ENCODE measurements at regions not wholly inside any gene's neighbourhood (a gene's known extent, or its start where the extent isn't known, plus 50 kb on each side); places are given as distances from the start of the nearest gene placed in this dataset.

GRCh38 chr21:43294194-43294902, 125.5 kb downstream of the CRYAA start:
- H3K4me3 ChIP-seq: no peak overlapping the region
- intact Hi-C loops (cut with DNase I): no loop called here
- no peaks in the 10 kb centered on the region for H3K36me3 ChIP-seq
- no peak overlapping the region for H3K27ac ChIP-seq
- DNase-seq (no peak), ATAC-seq (no peak)
- H3K9me3 ChIP-seq: no peaks in the 10 kb centered on the region
- TF ChIP-seq CTCF (IDR thresholded peaks at IDR 0.05): no peak
- no peak for TF ChIP-seq POLR2A (IDR thresholded peaks at IDR 0.05)
- H3K27me3 ChIP-seq: no peaks in the 10 kb centered on the region
- no peaks in the 10 kb centered on the region for H3K4me1 ChIP-seq
- WGBS (ENCODE audit: insufficient coverage, low coverage, low lambda C conversion rate, missing lambda C conversion rate): 76% methylated on average over 14 of the region's 14 CpGs

DNA sequence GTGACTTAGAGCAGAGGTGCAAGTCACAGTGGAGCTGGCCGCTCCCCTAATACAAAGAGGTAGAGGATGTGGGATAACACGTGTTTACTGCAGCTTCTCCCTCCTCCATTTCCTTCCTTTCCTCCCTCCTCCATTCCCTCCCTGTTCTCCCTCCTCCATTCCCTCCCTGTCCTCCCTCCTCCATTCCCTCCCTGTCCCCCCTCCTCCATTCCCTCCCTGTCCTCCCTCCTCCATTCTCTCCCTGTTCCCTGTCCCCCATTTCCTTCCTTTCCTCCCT, 124.0 kb downstream of the CRYAA start:
- Histone ChIP-seq H3K36me3 (no peaks in the 10 kb centered on the region), H3K9me3 (no peaks in the 10 kb centered on the region), H3K4me1 (peaks cover 0 to 13% (median 5%) of the 10 kb centered on the region in 4 donors), H3K4me3 (no peak overlapping the region), H3K27ac (no peak overlapping the region), H3K27me3 (no peaks in the 10 kb centered on the region)
- ATAC-seq: no peak
- WGBS (ENCODE audit: insufficient coverage, low coverage, low lambda C conversion rate, missing lambda C conversion rate): 53% methylated on average over 2 of the region's 2 CpGs
- TF ChIP-seq CTCF (IDR thresholded peaks at IDR 0.05) (no peak), POLR2A (IDR thresholded peaks at IDR 0.05) (no peak)
- intact Hi-C loops (cut with DNase I): no loop called here
- DNase-seq: no peak

- H3K27ac ChIP-seq: no peak overlapping the region
- intact Hi-C loops (cut with DNase I): no loop called here
- no peaks in the 10 kb centered on the region for H3K27me3 ChIP-seq
- H3K4me3 ChIP-seq: no peak overlapping the region
- H3K9me3 ChIP-seq: no peaks in the 10 kb centered on the region
- peaks cover 0 to 19% (median 8%) of the 10 kb centered on the region in 4 donors for H3K4me1 ChIP-seq
- no peaks in the 10 kb centered on the region for H3K36me3 ChIP-seq
- no peak for ATAC-seq
- DNase-seq: peak in 2 of 3 donors; percentile 9 to 46
- TF ChIP-seq CTCF (IDR thresholded peaks at IDR 0.05) (no peak), POLR2A (IDR thresholded peaks at IDR 0.05) (no peak)
- 92% methylated on average over 6 of the region's 23 CpGs for WGBS (ENCODE audit: insufficient coverage, low coverage, low lambda C conversion rate, missing lambda C conversion rate)
These were observed 123.4 kb downstream of the CRYAA start for GRCh38 chr21:43292041-43292865.

DNA sequence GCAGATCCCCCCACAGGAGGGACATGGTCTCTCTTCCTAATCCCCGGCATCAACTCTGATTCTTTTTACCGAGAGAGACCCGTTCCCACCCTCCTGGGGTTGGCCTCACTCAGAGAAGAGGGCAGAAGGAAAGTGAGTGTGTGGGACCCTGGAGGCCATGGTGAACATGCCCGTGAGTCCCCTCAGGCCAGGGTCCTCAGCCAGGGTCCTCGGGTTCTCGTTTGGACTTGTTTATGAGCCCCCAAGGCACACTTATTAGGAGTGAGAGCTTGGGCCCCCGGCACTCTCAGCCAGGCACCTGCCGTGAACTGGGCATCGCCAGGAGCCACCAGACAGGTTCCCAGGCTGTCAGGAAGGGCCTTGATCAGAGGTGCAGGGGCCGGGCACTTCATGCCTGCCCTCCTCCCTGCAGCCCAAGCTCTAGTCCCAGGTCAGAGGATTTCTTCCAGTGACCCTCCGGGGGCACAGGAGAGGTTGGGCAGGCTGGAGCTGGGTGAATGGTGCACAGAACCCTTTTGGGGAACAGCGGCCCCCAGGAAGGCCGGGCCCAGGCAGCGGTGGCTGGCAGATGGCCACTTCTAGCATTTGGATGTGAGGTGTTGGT, 122.6 kb downstream of the CRYAA start:
- 80% methylated on average over 5 of the region's 14 CpGs for WGBS (ENCODE audit: insufficient coverage, low coverage, low lambda C conversion rate, missing lambda C conversion rate)
- no peak for TF ChIP-seq POLR2A (IDR thresholded peaks at IDR 0.05)
- TF ChIP-seq CTCF (IDR thresholded peaks at IDR 0.05): no peak
- Histone ChIP-seq H3K4me1 (peaks cover 0 to 21% (median 10%) of the 10 kb centered on the region in 4 donors), H3K9me3 (no peaks in the 10 kb centered on the region), H3K27ac (no peak overlapping the region), H3K36me3 (no peaks in the 10 kb centered on the region), H3K27me3 (no peaks in the 10 kb centered on the region), H3K4me3 (no peak overlapping the region)
- DNase-seq (peak in 2 of 3 donors; percentile 12 to 46), ATAC-seq (no peak)
- intact Hi-C loops (cut with DNase I): no loop called here
